Activated T-cell treated with anti-CD3 and anti-CD28 coated beads, Interleukin-2, amount 50 U/mL, for 1 hour (primary cell): ENCODE measurements at regions not wholly inside any gene's neighbourhood (a gene's known extent, or its start where the extent isn't known, plus 50 kb on each side); places are given as distances from the start of the nearest gene placed in this dataset.
"Not testable (repeated sequence)": the region's sequence is repeated elsewhere in the genome, so short reads cannot be mapped to it uniquely, and the experiment has no call there.

Source experiments
- DNase-seq: peaks from one replicate; pipeline ENCODE4 v3.0.0-alpha.2; 2020

GRCh38 chr7:56218510-56218909, 102.3 kb upstream of the NUPR2 start:
- DNase-seq, result no peak

- DNase-seq, result no peak
Measured at GRCh38 chr7:56213574-56213973, 97.4 kb upstream of the NUPR2 start.

- DNase-seq, result no peak
Measured at GRCh38 chr7:56206420-56206819, 90.2 kb upstream of the NUPR2 start.

- DNase-seq, result no peak
Measured at GRCh38 chr7:56199639-56200038, 83.4 kb upstream of the NUPR2 start.

GRCh38 chr7:56196195-56196594, 80.0 kb upstream of the NUPR2 start:
- not testable (repeated sequence) for DNase-seq

- DNase-seq, result no peak
Measured at GRCh38 chr7:56188823-56189346, 72.7 kb upstream of the NUPR2 start.

GRCh38 chr7:56188376-56188775, 72.2 kb upstream of the NUPR2 start:
- DNase-seq, result no peak

GRCh38 chr7:56181010-56181409, 64.8 kb upstream of the NUPR2 start:
- no peak for DNase-seq

GRCh38 chr7:56175771-56176170, 59.6 kb upstream of the NUPR2 start:
- no peak for DNase-seq

- DNase-seq, result no peak
Measured at GRCh38 chr7:56174875-56175760, 58.9 kb upstream of the NUPR2 start.

- DNase-seq, result no peak
Measured at GRCh38 chr7:56174346-56174874, 58.2 kb upstream of the NUPR2 start.
